PC-3 (cell line): ENCODE measurements at regions not wholly inside any gene's neighbourhood (a gene's known extent, or its start where the extent isn't known, plus 50 kb on each side); places are given as distances from the start of the nearest gene placed in this dataset.

Source experiments
- ATAC-seq: fragments of 200-7000 bp; cut with Tn5 transposase; 2 replicates; pipeline ENCODE4 v1.9.1; 2020; ENCODE audit warnings: mild to moderate bottlenecking, moderate library complexity
- BruUV-seq: library from RNA; stranded (reverse); fragments of 400-500 nt; replicated peaks from 2 replicates; lab custom pipeline; 2021; lab: Mats Ljungman, UMichigan
- CTCF ChIA-PET: fragments of 300-600 bp; sonication (Branson Sonifier 250); formaldehyde crosslinking; loops from one replicate; lab custom pipeline; 2022; ENCODE audit warnings: antibody characterized with exemption; lab: Charles Lee
- POLR2A ChIA-PET: fragments of 300-600 bp; sonication (Branson Sonifier 250); formaldehyde crosslinking; loops from one replicate; lab custom pipeline; 2022; ENCODE audit warnings: antibody characterized with exemption; ENCODE audit not compliant: unreplicated experiment; lab: Charles Lee
- DNase-seq: peaks from one replicate; pipeline ENCODE4 v3.0.0-alpha.2; 2015
- H2AFZ ChIP-seq: fragments of 300-600 bp; sonication (generic); 2 replicates; pipeline ENCODE4 v1.6.0; 2016; ENCODE audit warnings: antibody characterized with exemption, low read length
- H3F3A ChIP-seq: fragments of 300-600 bp; sonication (generic); one replicate; pipeline ENCODE4 v1.6.0; 2017; ENCODE audit warnings: antibody characterized with exemption, low read length, control low read depth, mild to moderate bottlenecking; ENCODE audit not compliant: unreplicated experiment
- H3K27ac ChIP-seq: fragments of 300-600 bp; sonication (generic); 2 replicates; pipeline ENCODE4 v1.5.1; 2016; ENCODE audit warnings: mild to moderate bottlenecking, low read length
- H3K27me3 ChIP-seq: fragments of 300-600 bp; sonication (generic); 2 replicates; pipeline ENCODE4 v1.6.1; 2016; ENCODE audit warnings: low read length, mixed read lengths
- H3K36me3 ChIP-seq: fragments of 300-600 bp; sonication (generic); 2 replicates; pipeline ENCODE4 v1.6.1; 2016; ENCODE audit warnings: low read depth, mixed run types, low read length, mixed read lengths
- H3K4me1 ChIP-seq: fragments of 300-600 bp; sonication (generic); 2 replicates; pipeline ENCODE4 v1.5.1; 2016; ENCODE audit warnings: low read length; ENCODE audit not compliant: insufficient read depth
- H3K4me2 ChIP-seq: fragments of 300-600 bp; sonication (generic); 2 replicates; pipeline ENCODE4 v1.6.0; 2016; ENCODE audit warnings: low read length
- H3K4me3 ChIP-seq: fragments of 300-600 bp; sonication (generic); 2 replicates; pipeline ENCODE4 v1.5.1; 2016; ENCODE audit warnings: mild to moderate bottlenecking, low read length, mixed read lengths
- H3K79me2 ChIP-seq: fragments of 300-600 bp; sonication (generic); 2 replicates; pipeline ENCODE4 v1.6.1; 2017; ENCODE audit warnings: low read length, mixed read lengths
- H3K9ac ChIP-seq: fragments of 300-600 bp; sonication (generic); 2 replicates; pipeline ENCODE4 v1.6.0; 2016; ENCODE audit warnings: mild to moderate bottlenecking, low read length
- H3K9me2 ChIP-seq: fragments of 300-600 bp; sonication (generic); replicated peaks from 2 replicates; pipeline ENCODE4 v1.6.1; 2016; ENCODE audit warnings: mixed run types, low read length, mixed read lengths
- H3K9me3 ChIP-seq: fragments of 300-600 bp; sonication (generic); 2 replicates; pipeline ENCODE4 v1.6.1; 2016; ENCODE audit warnings: low read length, mixed read lengths
- H4K20me1 ChIP-seq: fragments of 300-600 bp; sonication (generic); 2 replicates; pipeline ENCODE4 v1.6.1; 2016; ENCODE audit warnings: low read length, mixed read lengths
- EZH2 ChIP-seq: fragments of 300-600 bp; sonication (generic); IDR thresholded peaks from one replicate; pipeline ENCODE4 v1.6.1; 2017; ENCODE audit warnings: antibody characterized with exemption, mild to moderate bottlenecking, low read length; ENCODE audit not compliant: unreplicated experiment
- EZH2phosphoT487 ChIP-seq: fragments of 300-600 bp; sonication (generic); IDR thresholded peaks from 2 replicates; pipeline ENCODE4 v1.6.1; 2018; ENCODE audit warnings: mild to moderate bottlenecking, antibody characterized with exemption, low read length, borderline replicate concordance
- intact Hi-C: fragments of 100-400 bp; cut with micrococcal nuclease; formaldehyde crosslinking; loops from 2 replicates; pipeline ENCODE4 v1.9.0; 2023
- TF ChIP-seq, protein P1 (sequence below): fragments of 300-600 bp; sonication (generic); conservative IDR thresholded peaks from 2 replicates; pipeline ENCODE4 v1.5.1; 2017; ENCODE audit warnings: antibody characterized with exemption, low read depth, mild to moderate bottlenecking, low read length

DNA sequence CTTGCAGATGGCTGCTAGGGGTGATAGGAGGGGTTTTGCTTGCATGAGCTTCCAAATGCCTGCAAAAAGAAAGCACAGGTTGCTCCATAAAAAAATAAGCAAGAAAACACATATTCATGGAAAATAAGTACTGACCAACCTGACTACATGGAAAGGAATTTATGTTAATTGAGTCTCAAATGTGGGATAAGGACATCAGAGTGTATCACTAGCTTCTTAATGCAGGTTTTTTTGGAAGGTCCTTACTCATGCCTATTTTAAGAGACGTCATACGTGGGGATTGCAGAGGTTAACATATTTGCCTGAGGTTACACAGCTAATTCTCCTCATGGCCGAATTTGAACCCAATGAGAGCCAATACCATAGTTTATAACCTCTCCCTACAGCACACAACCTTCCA lies 116.2 kb downstream of the ASCL1 start:
- Histone ChIP-seq H3F3A (no peaks in the 10 kb centered on the region), H3K4me1 (no peaks in the 10 kb centered on the region), H3K27ac (no peak overlapping the region), H3K9me3 (no peaks in the 10 kb centered on the region), H3K9ac (no peak overlapping the region), H3K27me3 (no peaks in the 10 kb centered on the region), H3K4me3 (no peak overlapping the region), H3K36me3 (no peaks in the 10 kb centered on the region), H4K20me1 (no peaks in the 10 kb centered on the region), H2AFZ (no peak overlapping the region), H3K79me2 (no peaks in the 10 kb centered on the region), H3K9me2 (no peaks in the 10 kb centered on the region), H3K4me2 (no peak overlapping the region)
- ChIA-PET CTCF (no interaction called here), POLR2A (no interaction called here)
- no TSS peak for BruUV-seq
- ATAC-seq (no peak), DNase-seq (no peak)
- intact Hi-C loops, result no loop called here
- no peak for TF ChIP-seq EZH2

DNA sequence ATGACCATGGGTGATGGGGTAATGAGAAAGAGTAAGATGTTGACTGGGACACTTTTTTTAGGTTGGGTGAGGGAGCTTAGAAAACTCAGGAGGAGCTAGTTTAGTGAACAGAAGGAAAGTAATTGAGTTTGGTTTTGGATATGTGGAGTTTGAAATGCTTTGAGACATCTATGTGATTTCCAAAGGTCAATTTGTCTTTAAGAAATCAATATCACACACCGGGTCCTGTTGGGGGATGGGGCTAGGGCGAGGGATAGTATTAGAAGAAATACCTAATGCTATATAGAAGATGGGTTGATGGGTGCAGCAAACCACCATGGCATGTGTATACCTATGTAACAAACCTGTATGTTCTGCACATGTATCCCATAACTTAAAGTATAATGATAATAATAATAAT lies 118.4 kb downstream of the ASCL1 start:
- Histone ChIP-seq H3K9ac (no peak overlapping the region), H3F3A (no peaks in the 10 kb centered on the region), H2AFZ (no peak overlapping the region), H3K27ac (no peak overlapping the region), H3K36me3 (no peaks in the 10 kb centered on the region), H3K9me3 (peaks cover under 1% of the 10 kb centered on the region; the same call in 1 of the 2 replicates), H3K27me3 (no peaks in the 10 kb centered on the region), H3K9me2 (no peaks in the 10 kb centered on the region), H3K4me2 (no peak overlapping the region), H4K20me1 (no peaks in the 10 kb centered on the region), H3K79me2 (no peaks in the 10 kb centered on the region), H3K4me1 (no peaks in the 10 kb centered on the region), H3K4me3 (no peak overlapping the region)
- POLR2A ChIA-PET, result no interaction called here
- intact Hi-C loops, result no loop called here
- TF ChIP-seq EZH2, result no peak
- TF ChIP-seq, protein P1, sequence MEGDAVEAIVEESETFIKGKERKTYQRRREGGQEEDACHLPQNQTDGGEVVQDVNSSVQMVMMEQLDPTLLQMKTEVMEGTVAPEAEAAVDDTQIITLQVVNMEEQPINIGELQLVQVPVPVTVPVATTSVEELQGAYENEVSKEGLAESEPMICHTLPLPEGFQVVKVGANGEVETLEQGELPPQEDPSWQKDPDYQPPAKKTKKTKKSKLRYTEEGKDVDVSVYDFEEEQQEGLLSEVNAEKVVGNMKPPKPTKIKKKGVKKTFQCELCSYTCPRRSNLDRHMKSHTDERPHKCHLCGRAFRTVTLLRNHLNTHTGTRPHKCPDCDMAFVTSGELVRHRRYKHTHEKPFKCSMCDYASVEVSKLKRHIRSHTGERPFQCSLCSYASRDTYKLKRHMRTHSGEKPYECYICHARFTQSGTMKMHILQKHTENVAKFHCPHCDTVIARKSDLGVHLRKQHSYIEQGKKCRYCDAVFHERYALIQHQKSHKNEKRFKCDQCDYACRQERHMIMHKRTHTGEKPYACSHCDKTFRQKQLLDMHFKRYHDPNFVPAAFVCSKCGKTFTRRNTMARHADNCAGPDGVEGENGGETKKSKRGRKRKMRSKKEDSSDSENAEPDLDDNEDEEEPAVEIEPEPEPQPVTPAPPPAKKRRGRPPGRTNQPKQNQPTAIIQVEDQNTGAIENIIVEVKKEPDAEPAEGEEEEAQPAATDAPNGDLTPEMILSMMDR, result no peak
- TF ChIP-seq EZH2phosphoT487, result no peak
- DNase-seq (no peak), ATAC-seq (no peak)
- no TSS peak for BruUV-seq
- CTCF ChIA-PET, result no interaction called here

DNA sequence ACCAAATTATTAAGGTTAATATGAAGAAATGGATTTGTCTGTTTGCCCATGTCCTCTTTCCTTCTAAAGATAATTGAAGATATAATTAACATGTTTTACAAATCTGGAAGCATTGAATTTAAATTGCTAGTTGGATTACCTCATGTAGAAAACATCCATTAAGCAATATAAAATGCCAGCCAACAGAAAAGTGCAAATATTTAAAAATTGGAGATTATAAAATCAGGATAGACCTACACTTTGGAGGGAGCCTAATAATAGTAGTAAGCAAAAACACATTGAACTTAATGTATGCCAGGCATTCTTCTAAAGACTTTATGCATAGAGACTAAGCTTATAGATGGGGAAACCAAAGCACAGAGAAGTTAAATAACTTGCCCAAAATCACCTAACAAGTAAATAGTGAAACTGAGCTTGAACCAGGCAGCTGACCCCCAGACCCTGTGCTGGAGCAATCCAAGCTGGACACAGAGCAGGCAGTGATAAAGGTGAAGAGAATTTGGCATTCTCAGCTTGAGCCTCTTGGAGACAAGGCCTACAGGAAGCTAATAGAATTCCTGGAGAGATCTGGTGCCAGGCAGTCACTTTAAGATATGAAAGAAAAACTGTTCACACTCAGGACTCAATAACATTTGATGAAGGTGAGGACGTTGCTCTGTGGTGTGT lies 119.8 kb downstream of the ASCL1 start:
- DNase-seq, result no peak
- Histone ChIP-seq H3K9me3 (peaks cover 11% of the 10 kb centered on the region; the same call in 1 of the 2 replicates), H3K27ac (no peak overlapping the region), H3K4me3 (no peak overlapping the region), H3K4me1 (no peaks in the 10 kb centered on the region), H3F3A (no peaks in the 10 kb centered on the region), H4K20me1 (no peaks in the 10 kb centered on the region), H3K9me2 (no peaks in the 10 kb centered on the region), H3K9ac (no peak overlapping the region), H2AFZ (no peak overlapping the region), H3K4me2 (no peak overlapping the region), H3K27me3 (no peaks in the 10 kb centered on the region), H3K36me3 (no peaks in the 10 kb centered on the region), H3K79me2 (no peaks in the 10 kb centered on the region)
- ChIA-PET CTCF (no interaction called here), POLR2A (no interaction called here)
- intact Hi-C loops, result no loop called here
- TF ChIP-seq EZH2 (no peak), EZH2phosphoT487 (no peak)
- no TSS peak for BruUV-seq
- no peak for ATAC-seq
